GM18951 (cell line): ENCODE measurements at regions not wholly inside any gene's neighbourhood (a gene's known extent, or its start where the extent isn't known, plus 50 kb on each side); places are given as distances from the start of the nearest gene placed in this dataset.

Source experiments
- POLR2A ChIP-seq: IDR thresholded peaks from 4 replicates; pipeline ENCODE4 v1.6.1; 2011; ENCODE audit warnings: mild to moderate bottlenecking; ENCODE audit not compliant: insufficient read length, insufficient read depth; ENCODE audit errors: extremely low read depth
- in situ Hi-C: fragments of 300-500 bp; cut with MboI; formaldehyde crosslinking; loops from one replicate; pipeline ENCODE4 v1.12.0; 2022; ENCODE audit warnings: low sequenced_read_pairs, mixed read lengths, inconsistent platforms; ENCODE audit not compliant: unreplicated experiment

DNA sequence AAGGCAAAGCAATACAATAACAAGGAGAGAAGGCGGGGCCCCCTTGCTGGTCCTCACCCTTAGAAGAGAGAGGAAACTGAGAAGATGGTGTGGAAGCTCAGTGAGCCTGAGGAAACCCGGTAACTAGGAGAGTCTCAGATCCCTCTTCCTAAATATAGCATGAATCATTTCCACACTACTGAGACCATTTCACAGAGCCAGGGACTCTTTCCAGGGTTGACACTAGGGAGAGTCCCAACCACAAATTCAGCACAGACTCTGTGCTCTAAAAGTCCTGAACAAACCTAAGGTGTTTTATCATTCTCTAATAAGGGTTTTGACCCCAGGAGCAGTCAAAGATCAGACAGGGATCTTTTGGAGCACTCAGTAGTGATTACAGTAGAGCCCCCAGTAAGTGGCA is 647.7 kb downstream of the KCNT2 start:
- in situ Hi-C loops: no loop called here
- no peak for TF ChIP-seq POLR2A

DNA sequence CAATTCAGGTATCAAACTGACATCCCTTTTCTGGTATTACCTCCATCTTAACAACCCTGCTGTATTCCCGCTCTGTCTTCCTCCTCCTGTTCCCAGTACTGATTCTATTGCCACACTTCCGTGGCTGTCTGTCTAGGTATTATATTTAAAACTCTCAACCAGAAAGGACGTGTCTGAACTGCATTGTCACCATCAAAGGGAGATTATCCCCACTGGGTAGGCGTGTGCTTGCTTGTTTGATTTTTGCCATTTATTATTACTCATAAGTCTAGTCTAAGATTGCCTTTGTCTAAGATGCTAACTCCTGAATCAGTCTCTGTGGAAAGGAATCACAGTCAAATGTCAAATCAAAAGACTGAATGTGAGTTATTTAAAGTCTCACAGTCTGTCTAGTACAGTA is 650.1 kb downstream of the KCNT2 start:
- no peak for TF ChIP-seq POLR2A
- in situ Hi-C loops: no loop called here

DNA sequence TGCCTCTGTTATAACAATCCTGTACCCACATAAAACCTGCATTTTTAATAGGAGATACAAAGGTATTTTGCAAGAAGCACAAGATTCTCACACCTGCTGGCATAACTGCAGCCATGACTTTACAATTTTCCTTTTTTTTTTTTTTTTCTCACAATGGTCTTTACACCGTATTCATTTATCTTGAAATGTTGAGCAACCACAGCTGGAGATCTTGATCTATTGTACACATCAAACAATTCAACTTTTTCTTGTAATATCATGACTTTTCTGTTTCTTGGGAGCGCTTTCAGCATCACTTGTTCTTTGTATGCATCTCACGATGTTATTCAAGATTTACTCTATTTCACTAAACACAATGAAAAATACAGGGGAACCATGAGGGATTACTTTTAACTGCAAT is 651.4 kb downstream of the KCNT2 start:
- in situ Hi-C loops: no loop called here
- no peak for TF ChIP-seq POLR2A

DNA sequence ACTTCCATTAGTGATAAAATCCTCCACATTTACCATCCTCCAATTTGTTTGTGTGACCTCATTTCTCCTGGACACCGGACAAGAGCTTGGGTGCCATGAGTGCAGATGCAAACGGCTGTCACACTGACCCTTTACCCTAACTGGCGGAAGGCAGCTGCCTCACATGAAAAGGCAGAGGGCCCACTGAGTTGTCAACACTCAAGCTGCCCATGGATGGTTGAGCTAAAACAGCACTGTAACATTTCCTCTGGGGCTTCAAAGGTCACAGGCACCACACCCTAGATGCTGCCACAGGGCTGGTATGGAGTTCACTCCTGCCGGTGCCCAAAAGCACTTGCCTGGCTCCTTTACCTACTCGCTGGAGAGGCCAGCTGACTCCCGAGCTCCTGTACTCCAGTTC is 653.4 kb downstream of the KCNT2 start:
- TF ChIP-seq POLR2A: no peak
- in situ Hi-C loops: no loop called here

DNA sequence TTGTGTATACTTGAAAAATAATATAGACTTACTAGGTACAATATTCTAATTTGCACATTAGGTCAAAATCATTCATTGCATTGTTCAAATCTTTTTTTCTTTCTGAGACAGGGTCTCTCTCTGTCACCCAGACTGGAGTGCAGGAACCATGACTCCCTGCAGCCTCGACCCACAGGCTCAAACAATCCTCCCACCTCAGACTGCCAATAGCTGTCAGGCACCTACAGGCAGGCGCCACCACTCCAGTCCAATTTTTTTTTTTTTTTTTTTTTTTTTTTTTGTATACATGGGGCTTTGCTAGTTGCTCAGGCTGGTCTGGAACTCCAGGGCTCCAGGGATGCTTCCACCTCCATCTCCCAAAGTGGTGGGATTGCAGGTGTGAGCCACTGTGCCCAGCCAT is 656.9 kb downstream of the KCNT2 start:
- in situ Hi-C loops: no loop called here
- TF ChIP-seq POLR2A: no peak

DNA sequence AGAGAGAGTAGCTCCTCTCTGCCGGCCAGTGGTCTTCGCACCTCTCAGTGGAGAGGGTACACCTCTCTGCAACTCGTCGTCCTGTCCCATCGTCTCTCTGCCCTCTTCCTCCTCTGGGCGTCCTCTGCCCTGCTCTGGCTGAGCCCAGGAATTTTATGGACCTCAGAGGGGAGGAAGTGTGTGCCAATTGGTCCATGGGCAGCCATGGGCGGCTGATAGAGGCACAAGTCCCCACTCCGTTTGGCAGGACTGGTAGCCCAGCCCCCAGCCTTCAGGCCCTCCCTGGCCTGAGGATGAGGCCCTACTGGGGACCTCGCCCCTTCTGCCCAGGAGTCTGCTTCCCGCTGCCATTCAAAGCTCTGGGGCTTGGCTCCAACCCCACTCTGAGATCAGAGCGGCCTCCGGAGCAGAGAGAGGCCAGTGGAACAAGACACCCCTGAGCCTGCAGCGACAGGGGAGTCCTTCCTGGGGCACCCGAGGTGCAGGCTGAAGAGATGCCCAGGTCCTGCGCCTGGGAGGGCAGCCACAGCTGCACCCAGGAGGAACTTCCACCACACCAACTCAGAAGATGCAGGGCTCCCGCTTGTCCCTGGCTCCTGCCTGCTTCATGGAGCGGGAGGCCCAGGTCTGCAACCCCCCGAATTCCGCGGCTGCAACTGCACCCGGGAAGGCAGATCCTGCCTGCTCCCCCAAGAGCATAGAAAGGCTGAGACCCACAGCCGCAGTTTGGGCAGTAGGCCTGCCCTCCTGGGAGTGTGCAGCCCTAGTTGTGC is 659.9 kb downstream of the KCNT2 start:
- no peak for TF ChIP-seq POLR2A
- in situ Hi-C loops: no loop called here

DNA sequence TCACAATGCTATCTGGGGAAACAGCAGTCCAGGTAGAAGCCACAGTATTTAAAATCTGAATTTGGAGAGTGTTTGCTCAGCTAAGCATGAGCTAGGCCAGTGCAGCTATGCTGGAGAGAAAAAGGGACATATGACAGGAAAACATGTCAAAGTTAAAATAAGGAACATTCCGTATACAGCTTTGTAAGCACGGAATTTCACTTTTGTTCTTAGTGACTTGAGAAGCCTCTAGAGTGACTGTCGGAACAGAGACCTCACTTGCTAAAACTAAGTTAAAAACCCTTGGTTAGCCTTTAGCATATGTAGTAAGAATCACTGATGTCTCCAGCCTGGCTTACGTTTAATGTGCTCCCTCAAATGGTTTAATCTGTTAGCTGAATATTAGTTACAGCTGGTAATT is 661.7 kb downstream of the KCNT2 start:
- in situ Hi-C loops: no loop called here
- TF ChIP-seq POLR2A: no peak

DNA sequence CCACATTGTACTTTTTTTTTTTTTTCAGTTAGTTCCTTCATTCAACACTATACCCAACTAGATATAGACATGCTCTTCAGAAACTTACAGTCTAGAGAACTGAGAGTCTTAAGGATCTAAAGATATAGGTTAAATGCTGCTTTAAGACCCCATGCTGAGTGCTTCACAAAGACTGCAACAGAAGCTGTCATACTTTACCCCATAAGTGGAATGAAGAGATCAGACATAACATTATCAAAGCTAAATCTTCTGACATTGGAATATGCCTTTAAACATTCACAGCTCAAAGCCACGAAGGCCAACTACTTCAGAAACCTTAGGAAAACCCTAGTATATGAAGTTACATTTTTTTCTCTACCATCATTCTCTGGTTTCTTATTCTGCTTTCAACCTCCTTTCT is 666.4 kb downstream of the KCNT2 start:
- TF ChIP-seq POLR2A: no peak

DNA sequence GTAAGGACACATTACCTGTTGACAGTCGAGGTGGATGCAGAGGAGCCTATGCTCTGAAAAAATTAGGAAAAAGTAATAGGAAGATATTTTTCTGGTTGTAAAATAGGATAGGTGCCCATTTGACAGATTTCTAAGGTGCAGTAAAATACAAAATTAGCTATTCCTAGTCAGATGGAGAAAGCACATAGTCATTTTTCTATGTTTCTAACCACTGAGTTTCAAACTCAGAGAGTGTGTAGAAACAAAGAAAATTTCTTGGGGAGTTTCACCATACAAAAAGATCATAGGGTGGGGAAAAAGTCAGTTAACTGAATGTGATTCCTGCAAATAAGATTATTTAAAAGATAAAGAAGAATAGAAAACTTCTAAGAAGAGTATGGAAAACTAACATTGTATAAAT is 666.9 kb downstream of the KCNT2 start:
- no peak for TF ChIP-seq POLR2A
- in situ Hi-C loops: no loop called here

More for the DNA sequence above, 666.4 kb downstream of the KCNT2 start:
- in situ Hi-C loops: no loop called here

DNA sequence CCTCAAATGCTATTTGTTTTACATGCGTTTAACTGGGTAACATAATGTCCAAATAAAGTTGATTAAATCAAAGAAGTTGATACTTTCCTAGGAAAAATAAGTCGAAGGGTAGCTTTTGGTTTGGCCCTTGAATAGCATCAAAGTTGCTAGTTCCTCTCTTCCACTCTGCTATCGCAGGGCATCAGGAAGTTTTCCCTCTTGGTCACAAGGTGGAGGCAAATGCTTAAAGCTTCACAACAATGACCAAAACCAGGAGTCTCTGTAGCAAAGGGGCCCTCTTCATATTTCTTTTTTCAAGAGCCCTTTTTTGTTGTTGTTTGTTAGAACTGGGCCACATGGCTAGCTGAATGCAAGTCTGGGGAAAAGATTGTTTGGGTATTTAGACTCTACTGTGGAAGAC is 668.4 kb downstream of the KCNT2 start:
- in situ Hi-C loops: no loop called here
- no peak for TF ChIP-seq POLR2A

DNA sequence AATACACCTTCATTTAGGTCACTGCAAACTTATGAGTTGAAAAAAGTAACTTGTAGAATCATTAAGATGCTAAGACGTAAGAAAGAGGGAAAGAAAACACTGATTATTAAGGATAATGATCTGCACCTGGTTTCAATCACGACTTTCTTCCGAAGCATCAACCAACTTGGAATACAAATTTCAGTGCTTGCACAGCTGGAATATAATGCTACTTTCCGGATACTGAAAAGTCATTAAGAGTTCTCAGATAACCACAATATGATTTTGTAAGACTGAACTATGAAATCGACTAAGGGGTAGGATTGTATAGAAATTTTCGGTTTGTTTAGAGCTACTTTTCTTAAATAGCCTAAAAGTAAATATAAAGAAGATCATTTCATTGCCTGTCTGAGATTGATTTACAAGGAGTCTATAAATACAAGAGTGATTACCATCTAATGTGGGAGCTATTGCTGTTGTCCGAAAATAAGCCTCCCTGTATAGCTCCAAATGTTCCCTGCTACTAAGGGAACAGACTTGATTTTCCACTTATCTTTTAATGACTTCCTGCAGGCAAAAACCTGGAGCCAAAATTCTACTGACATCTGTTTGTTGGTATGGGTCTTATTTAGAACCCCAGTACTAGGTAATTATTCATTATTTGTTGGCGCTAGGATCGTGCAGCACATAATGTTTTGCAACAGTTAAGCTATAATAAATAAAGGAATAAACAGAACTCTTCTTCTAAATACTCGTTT is 673.3 kb downstream of the KCNT2 start:
- in situ Hi-C loops: no loop called here
- TF ChIP-seq POLR2A: no peak

DNA sequence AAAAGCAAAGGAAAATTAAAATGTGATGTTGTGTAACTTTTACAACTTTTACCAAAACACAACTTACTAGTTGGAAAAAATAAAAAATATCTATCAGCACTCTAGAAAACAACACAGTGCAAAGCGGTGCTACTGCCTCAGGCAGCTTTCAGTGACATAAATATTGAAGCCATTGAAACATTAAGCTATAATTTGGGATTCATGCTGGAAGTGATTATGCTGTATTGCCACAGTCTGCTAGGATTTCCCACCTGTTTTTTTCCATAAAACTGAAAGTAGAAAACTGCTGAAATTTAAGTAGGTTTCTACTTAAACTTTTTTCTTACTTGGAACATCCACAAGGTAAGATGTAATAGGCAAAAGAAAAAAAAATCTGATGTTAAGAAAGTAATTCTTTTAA is 674.4 kb downstream of the KCNT2 start:
- in situ Hi-C loops: no loop called here
- no peak for TF ChIP-seq POLR2A

DNA sequence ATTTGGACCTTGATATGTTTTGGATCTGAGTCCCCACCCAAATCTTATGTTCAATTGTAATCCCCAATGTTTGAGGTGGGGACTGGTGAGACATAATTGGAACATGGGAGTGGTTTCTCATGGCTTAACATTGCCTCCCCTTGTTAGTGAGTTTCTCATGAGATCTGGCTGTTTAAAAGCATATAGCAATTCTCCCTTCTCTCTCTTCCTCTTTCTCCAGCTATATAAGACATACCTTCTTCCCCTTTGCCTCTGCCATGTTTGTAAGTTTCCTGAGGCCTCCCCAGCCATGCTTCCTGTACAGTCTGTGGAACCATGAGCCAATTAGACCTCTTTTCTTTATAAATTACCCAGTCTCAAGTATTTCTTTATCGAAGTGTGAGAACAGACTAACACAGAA is 692.4 kb downstream of the KCNT2 start:
- TF ChIP-seq POLR2A: no peak
- in situ Hi-C loops: no loop called here

DNA sequence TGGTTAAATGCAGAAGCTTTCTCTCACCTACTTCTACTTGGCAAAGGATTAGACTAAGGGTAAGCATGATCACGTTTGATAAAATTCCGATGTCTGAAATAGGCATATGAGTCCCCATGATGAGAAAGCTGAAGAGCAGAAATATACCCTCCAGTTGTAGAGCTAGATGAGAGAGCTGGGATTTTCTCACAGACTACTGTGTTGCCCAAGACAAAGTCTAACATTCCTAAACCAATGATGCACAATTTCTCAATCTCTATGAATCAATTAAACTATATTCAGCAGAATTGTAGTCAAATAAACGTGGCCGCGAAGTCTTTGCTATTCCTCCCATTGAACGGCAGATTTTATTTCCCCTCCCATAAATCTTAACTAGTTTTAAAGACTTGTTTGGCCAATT is 699.2 kb downstream of the KCNT2 start:
- no peak for TF ChIP-seq POLR2A
- in situ Hi-C loops: no loop called here
